ENCODE measurements at regions not wholly inside any gene's neighbourhood (a gene's known extent, or its start where the extent isn't known, plus 50 kb on each side); places are given as distances from the start of the nearest gene placed in this dataset.
"Not testable (repeated sequence)": the region's sequence is repeated elsewhere in the genome, so short reads cannot be mapped to it uniquely, and the experiment has no call there.

- no peak for DNase-seq (ENCODE audit: low spot score)
These were observed 267.8 kb downstream of the KTN1 start for GRCh38 chr14:55847766-55848165.

DNA sequence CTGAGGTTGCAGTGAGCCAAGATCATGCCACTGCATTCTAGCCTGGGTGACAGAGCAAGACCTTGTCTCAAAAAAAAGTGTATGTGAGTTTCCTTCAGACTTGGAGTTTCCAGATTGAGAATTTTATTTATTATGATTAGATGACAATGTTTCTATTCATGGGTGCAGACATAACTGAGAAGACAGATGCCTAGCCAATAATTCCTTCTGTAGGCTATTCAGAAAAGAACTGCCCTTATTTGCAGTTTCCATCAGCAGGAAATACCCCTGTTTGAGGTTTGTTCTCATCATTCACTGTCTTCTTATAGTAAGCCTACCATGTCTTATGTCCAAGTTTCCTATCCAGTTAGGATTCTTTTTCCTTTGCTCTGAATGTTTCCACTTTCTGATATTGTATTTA lies 269.0 kb downstream of the KTN1 start:
- no peak for DNase-seq (ENCODE audit: low spot score)

- DNase-seq (ENCODE audit: low spot score), result no peak
These were observed 268.4 kb upstream of the PELI2 start for GRCh38 chr14:55849833-55850232.

DNA sequence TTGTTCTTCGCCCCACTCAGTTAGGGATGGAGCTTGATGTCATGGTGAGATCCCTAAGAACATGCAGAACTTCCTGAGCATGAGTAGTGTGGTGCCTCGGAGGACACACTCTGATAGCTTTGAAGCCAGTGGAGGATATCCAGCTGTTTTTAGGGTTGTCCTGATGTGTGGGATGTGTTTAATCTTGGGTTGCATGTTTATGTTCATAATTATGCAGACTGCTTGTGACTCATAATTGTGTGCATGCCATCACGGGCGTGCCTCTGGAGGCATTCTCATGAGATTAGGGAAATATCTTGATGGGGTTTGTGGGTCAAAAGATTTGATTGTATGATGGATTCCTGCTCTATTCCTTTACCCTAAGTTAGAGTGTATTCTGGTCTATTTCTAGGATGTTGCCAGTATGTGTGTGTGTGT lies 267.4 kb upstream of the PELI2 start:
- peak; percentile 46 for DNase-seq (ENCODE audit: low spot score)

DNA sequence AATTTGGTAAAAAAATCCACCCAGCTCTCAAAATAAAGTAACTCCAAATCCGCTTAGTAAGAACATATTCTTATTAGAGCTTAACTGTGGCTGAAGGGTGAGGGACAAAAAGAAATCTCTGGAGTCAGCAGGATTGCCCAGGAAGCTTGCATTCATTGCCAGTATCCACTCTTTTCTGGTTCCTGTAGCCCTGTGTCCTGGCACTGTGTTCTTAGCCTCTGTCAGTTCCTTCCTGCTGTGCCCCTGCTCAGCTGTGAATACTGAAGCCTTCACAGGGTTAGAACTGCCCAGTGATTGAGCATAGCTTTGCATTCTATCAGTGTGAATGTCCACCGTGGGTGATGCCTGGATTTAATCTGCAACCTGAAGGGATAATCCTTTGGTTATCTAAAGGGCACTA lies 266.9 kb upstream of the PELI2 start:
- DNase-seq (ENCODE audit: low spot score), result no peak

- DNase-seq (ENCODE audit: low spot score), result no peak
These were observed 266.2 kb upstream of the PELI2 start for GRCh38 chr14:55851961-55852360.

- no peak for DNase-seq (ENCODE audit: low spot score)
These were observed 262.5 kb upstream of the PELI2 start for GRCh38 chr14:55855751-55856150.

DNA sequence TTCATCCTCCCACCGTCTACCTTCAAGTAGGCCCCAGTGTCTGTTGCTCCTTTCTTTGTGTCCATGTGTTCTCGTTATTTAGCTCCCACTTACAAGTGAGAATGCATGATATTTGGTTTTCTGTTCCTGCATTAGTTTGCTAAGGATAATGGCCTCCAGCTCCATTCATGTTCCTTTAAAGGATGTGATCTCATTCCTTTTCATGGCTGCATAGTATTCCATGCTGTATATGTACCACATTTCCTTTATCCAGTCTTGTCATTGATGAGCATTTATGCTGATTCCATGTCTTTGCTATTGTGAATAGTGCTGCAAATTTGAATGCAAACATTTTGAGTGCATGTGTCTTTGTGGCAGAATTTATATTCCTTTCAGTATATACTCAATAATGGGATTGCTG lies 259.6 kb upstream of the PELI2 start:
- no peak for DNase-seq (ENCODE audit: low spot score)

DNA sequence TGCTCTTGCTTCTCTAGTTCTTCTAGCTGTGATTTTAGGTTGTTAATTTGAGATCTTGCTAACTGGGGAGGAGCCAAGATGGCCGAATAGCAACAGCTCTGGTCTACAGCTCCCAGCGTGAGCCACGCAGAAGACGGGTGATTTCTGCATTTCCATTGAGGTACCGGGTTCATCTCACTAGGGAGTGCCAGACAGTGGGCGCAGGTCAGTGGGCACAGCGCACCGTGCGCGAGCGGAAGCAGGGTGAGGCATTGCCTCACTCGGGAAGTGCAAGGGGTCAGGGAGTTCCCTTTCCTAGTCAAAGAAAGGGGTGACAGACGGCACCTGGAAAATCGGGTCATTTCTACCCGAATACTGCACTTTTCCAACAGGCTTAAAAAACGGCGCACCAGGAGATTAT lies 256.6 kb upstream of the PELI2 start:
- DNase-seq (ENCODE audit: low spot score), result not testable (repeated sequence)

DNA sequence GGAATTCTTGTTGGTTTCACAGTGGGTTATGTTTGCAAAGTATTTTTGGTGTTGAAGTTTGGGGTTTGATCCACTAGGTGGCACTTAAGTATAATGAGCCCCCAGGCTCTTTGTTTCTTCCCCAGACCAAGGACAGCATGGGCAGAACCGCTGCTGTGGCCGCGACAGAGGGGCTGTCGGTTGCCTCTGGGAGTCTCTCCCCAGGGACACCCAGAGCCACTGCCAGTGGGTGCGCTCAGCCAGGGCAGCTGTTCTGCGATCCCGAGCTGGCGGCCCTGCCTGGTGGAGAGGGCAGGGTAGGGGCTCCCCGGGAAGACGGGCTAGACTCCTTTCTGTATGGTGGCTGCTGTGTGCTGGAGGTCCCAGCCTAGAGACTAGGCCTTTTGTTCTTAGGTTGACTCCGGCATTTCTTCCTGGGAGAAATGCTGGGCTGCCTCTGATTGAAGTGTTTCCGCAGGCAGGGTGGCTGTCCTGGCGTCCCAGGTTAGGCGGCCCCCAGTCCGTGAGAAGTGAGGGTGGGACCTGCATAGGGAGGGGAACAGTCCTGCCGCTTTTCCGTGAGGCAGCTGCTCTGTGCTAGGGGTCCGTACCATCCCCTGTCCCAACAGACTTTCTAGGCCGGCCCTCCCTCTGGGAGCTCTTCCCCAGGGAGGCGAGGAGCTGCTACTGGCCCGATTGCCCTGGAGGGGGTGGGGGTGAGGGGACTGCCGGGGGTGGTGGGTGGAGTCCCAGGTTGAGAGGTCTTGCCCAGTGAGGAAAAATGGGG lies 253.1 kb upstream of the PELI2 start:
- peak; percentile 28 for DNase-seq (ENCODE audit: low spot score)

- DNase-seq (ENCODE audit: low spot score), result no peak
These were observed 250.9 kb upstream of the PELI2 start for GRCh38 chr14:55867311-55867710.

DNA sequence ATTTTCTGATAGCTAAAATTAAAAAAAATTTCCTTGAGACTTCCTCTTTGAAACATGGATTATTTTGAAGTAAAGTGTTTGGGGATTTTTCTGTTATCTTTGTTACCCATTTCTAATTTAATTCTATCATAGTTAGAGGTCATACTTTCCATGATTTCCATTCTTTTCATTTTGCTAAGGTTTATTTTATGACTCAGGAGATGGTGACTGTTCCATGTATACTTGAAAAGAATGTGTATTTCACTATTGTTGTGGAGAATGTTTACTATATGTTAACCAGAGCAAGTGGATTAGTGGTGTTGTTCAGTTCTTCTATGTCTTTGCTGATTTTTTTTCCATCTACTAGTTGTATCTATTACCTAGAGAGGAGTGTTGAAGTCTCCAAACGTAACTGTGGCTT lies 250.5 kb upstream of the PELI2 start:
- no peak for DNase-seq (ENCODE audit: low spot score)

GRCh38 chr14:55869397-55870049 lies 248.7 kb upstream of the PELI2 start:
- no peak for DNase-seq (ENCODE audit: low spot score)

- DNase-seq (ENCODE audit: low spot score), result no peak
These were observed 245.0 kb upstream of the PELI2 start for GRCh38 chr14:55873169-55873568.

- DNase-seq (ENCODE audit: low spot score), result no peak
These were observed 243.4 kb upstream of the PELI2 start for GRCh38 chr14:55874785-55875184.

GRCh38 chr14:55877942-55878341 lies 240.3 kb upstream of the PELI2 start:
- DNase-seq (ENCODE audit: low spot score), result no peak

DNA sequence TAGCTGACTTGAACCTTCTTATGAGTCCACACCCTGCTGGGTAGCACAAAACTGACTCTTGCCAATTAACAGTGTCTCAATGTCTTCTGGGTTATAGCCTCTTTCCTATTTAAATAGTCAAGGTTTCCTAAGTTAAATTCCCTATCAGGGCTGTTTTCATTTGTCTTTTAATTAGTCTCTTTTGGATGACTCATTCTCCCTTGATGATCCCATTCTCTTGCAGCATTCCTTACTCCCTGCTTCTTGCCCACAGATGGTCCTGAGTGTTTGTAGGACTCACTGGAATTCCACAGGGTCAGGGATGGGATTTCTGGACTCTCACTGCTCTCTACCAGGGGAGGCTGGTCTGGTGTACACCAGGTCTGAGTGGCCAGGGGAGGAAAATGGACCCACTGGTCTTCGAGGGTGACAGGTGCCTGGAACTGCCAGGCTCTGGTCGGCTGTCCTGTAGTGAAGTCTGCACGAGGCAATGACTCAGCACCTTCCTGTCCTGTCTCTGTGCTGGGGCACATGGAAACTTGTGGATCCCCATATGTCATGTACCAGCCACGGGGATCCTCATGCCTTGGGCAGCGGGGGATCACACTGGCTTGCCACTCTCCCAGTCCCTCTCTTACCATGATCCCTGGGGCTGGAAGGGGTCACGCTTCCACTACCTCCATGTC lies 236.5 kb upstream of the PELI2 start:
- DNase-seq (ENCODE audit: low spot score), result peak; percentile 38

DNA sequence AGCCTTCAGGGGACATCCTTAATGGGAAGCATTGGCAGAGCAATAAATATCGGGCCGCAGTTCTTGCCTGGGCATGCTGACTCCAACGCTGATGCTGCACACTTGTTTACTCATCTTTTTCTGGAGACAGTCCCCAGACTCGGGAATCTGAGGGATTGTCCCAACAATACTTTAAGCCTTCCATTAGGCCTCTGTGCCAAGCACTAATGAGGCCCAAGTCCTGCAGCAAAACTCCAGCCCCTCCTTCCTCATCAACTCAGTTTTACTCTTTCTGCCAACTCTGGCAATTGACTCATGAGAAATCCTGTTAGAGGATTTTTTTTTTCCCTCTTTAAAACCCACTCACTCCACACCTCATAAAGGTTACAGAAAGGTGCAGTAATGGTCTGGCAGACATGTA lies 233.4 kb upstream of the PELI2 start:
- no peak for DNase-seq (ENCODE audit: low spot score)

DNA sequence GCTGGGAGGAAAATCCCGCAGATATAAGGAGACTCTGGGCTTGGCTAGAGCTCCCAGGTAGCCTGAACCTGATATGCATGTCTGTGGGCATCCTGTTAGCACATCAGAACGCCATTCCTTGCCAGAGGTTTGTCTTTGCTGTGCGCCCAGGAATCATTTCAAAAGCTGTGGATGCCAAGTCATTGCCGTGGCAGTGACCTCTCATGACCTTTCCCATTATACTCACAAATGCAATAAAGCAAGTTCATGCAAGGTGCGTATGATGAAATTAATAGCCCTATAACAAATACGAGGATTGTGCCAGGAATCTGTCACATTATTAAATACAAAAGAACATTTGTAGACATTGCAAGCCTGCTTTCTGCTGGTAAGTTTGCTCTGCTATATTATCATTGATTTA lies 229.1 kb upstream of the PELI2 start:
- DNase-seq (ENCODE audit: low spot score), result peak; percentile 11

- no peak for DNase-seq (ENCODE audit: low spot score)
These were observed 226.5 kb upstream of the PELI2 start for GRCh38 chr14:55891692-55892091.

DNA sequence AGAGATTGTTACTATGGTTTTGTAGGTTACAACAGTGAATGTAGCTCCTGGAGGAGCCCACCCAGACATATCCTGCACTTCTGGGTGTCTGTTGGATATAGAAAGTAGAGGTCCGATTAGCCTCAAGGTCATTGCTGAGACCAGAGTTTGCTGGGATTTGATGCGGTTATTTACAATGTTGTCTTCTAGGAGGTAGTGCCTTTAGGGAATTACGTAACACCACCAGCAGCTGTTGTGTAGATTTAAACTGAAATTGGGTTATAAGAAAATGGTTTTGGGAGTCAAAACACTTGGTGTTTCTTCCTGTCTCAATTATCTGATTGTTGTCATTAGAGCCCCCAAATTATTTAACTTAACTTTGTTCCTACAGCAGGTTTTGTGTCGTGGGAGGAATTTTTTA lies 225.3 kb upstream of the PELI2 start:
- DNase-seq (ENCODE audit: low spot score), result no peak

GRCh38 chr14:55893705-55894104 lies 224.5 kb upstream of the PELI2 start:
- no peak for DNase-seq (ENCODE audit: low spot score)

DNA sequence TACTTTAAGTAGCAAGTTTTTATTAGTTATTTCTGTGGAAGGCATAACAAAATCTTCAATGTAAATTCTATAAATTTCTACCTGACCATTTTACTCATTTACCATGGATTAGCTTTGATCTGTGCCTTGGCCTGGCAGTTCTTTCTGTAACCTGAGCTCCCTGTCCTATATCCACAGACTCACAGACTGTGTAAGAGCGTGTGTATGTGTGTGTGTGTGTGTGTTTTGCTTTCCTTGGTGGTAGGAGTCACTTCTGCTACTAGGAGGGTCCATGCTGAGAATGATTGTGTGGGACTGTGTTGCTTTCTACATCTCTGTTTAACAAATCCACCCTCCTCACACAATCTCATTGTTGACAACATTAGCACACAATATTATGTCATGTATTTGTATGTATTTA lies 221.2 kb upstream of the PELI2 start:
- DNase-seq (ENCODE audit: low spot score), result no peak
